Sigmoid colon (tissue), 6 donors: ENCODE measurements at regions not wholly inside any gene's neighbourhood (a gene's known extent, or its start where the extent isn't known, plus 50 kb on each side); places are given as distances from the start of the nearest gene placed in this dataset.

Experiments
- DNase-seq: peaks from one replicate; pipeline ENCODE4 v3.0.0-alpha.2; 2019
- H3K27ac ChIP-seq, 4 donors: fragments of 200-600 bp; sonication (generic); one replicate each; pipeline ENCODE4 v1.5.1; 2016 to 2019; ENCODE audit warnings: mild to moderate bottlenecking in 1 of 4
- H3K27me3 ChIP-seq, 3 donors: fragments of 200-600 bp; sonication (generic); one replicate each; pipeline ENCODE4 v1.5.1; 2019; ENCODE audit warnings: mild to moderate bottlenecking in 1 of 3
- H3K36me3 ChIP-seq, 4 donors: fragments of 200-600 bp; sonication (generic); one replicate each; pipeline ENCODE4 v1.5.1; 2016 to 2019
- H3K4me1 ChIP-seq, 4 donors: fragments of 200-600 bp; sonication (generic); one replicate each; pipeline ENCODE4 v1.5.1; 2017 to 2019
- H3K4me3 ChIP-seq, 4 donors: fragments of 200-600 bp; sonication (generic); one replicate each; pipeline ENCODE4 v1.5.1; 2017 to 2019; ENCODE audit warnings: mild to moderate bottlenecking in 2 of 4, moderate library complexity in 1 of 4
- H3K9me3 ChIP-seq, 4 donors: fragments of 200-600 bp in 3 of 4; sonication (generic) in 3 of 4; one replicate each; pipeline versions ENCODE4 v1.5.1 to v1.6.1; 2013 to 2019
- CTCF ChIP-seq, 4 experiments: fragments of 450-650 bp in 3 of 4; fragments of 200-600 bp in 1 of 4; IDR thresholded peaks; one replicate each; pipeline ENCODE4 v1.5.1; 2016 to 2019; ENCODE audit warnings: antibody characterized with exemption in 4 of 4, mild to moderate bottlenecking in 3 of 4, moderate library complexity in 2 of 4
- EP300 ChIP-seq, 4 donors: sonication (generic); formaldehyde crosslinking; IDR thresholded peaks; one replicate each; pipeline ENCODE4 v1.6.1; 2017; ENCODE audit warnings: antibody characterized with exemption in 4 of 4
- POLR2A ChIP-seq, 2 donors: fragments of 450-650 bp; IDR thresholded peaks; one replicate each; pipeline ENCODE4 v1.6.1; 2016; ENCODE audit warnings: antibody characterized with exemption in 2 of 2, mild to moderate bottlenecking in 2 of 2, moderate library complexity in 2 of 2
- POLR2AphosphoS5 ChIP-seq, 4 donors: sonication (generic); formaldehyde crosslinking; IDR thresholded peaks; one replicate each; pipeline ENCODE4 v1.6.1; 2017; ENCODE audit warnings: antibody characterized with exemption in 4 of 4
- WGBS, 2 donors: extraction: QIAGEN DNeasy Blood & Tissue Kit; methylation state at CpG; one replicate each; pipeline ENCODE4 v1.1.7; 2013; 5-methylcytosine and 5-hydroxymethylcytosine counted together
- intact Hi-C: fragments of 100-400 bp; cut with DNase I; formaldehyde crosslinking; loops from one replicate; pipeline ENCODE4 v1.15.1; 2023
- small RNA-seq, 3 donors: library from RNA; depleted of rRNA; stranded (forward); fragments of <200 nt; gene quantifications; one replicate each; pipeline ENCODE3, GENCODE V24; 2016
- donor health status: healthy with polysubstance abuse.
- donor health status: healthy.

DNA sequence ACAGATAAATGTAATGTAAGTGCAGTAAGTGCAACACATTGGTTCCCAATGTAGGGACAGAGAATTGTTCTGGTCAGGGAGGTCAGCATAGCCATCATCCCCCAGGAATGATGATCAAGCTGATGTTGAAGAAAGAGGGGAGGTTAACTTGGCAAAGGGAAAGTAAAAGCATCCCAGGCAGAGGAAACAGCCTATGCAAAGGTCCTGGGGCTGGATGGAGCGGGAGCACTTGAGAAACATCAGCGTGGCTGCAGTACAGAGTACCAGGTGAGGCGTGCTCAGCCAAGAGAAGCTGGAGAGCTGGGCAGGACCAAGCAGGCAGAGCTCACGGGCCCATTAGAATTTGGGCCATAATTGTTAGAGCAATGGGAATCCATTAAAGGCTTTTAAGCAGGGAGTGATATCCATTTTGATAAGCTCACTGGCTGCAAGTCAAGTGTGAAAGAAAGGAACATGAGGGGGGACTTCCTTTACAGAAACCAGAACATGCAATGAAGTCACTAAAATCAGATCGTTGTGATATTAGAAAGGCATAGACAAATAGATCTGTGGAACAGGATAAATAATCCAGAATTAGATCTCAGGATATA lies 50.1 kb upstream of the HAND1 start:
- H3K27me3 ChIP-seq = no peaks in the 10 kb centered on the region
- no peak overlapping the region for H3K4me3 ChIP-seq
- H3K4me1 ChIP-seq = peaks cover 0 to 22% (median 15%) of the 10 kb centered on the region in 4 donors
- H3K9me3 ChIP-seq = no peaks in the 10 kb centered on the region
- WGBS, 2 donors = 84 to 85% methylated on average over 5 of the region's 5 CpGs
- TF ChIP-seq EP300 (IDR thresholded peaks at IDR 0.05) = no peak
- TF ChIP-seq POLR2AphosphoS5 (IDR thresholded peaks at IDR 0.05) = no peak
- TF ChIP-seq POLR2A (IDR thresholded peaks at IDR 0.05) = no peak
- TF ChIP-seq CTCF (IDR thresholded peaks at IDR 0.05) = no peak
- H3K36me3 ChIP-seq = no peaks in the 10 kb centered on the region
- H3K27ac ChIP-seq = no peak overlapping the region
- intact Hi-C loops = no loop called here
- DNase-seq = peak; percentile 5

Small RNAs in the stretch of these regions (small RNA-seq; reads per million reads assigned to genes)
- 0 reads per million in 3 donors for gene MIR1303
- 0 reads per million in 3 donors for gene MIR3141
